Esophagus muscularis mucosa (tissue), 4 donors: ENCODE measurements at regions not wholly inside any gene's neighbourhood (a gene's known extent, or its start where the extent isn't known, plus 50 kb on each side); places are given as distances from the start of the nearest gene placed in this dataset.

Experiments
- DNase-seq: peaks from one replicate; pipeline ENCODE4 v3.0.0-alpha.2; 2017; ENCODE audit errors: extremely low spot score
- H3K27ac ChIP-seq, 4 donors: fragments of 200-600 bp; sonication (generic); replicated peaks in 1 of 4; 1 replicate in 3 of 4; 2 replicates in 1 of 4; pipeline ENCODE4 v1.5.1; 2016 to 2019; ENCODE audit warnings: mild to moderate bottlenecking in 1 of 4
- H3K27me3 ChIP-seq, 4 donors: fragments of 200-600 bp; sonication (generic); one replicate each; pipeline versions ENCODE4 v1.5.1 to v1.6.0; 2016 to 2019
- H3K36me3 ChIP-seq, 4 donors: fragments of 200-600 bp; sonication (generic); one replicate each; pipeline ENCODE4 v1.5.1; 2016 to 2019
- H3K4me1 ChIP-seq, 4 donors: fragments of 200-600 bp; sonication (generic); one replicate each; pipeline ENCODE4 v1.5.1; 2016 to 2019
- H3K4me3 ChIP-seq, 4 donors: fragments of 200-600 bp; sonication (generic); 1 replicate in 2 of 4; 2 replicates in 2 of 4; pipeline ENCODE4 v1.5.1; 2016 to 2019; ENCODE audit warnings: mild to moderate bottlenecking in 4 of 4, moderate library complexity in 1 of 4
- H3K9me3 ChIP-seq, 4 donors: fragments of 200-600 bp; sonication (generic); 1 replicate in 3 of 4; 2 replicates in 1 of 4; pipeline ENCODE4 v1.5.1; 2016 to 2019
- EP300 ChIP-seq: sonication (generic); formaldehyde crosslinking; IDR thresholded peaks from one replicate; pipeline ENCODE4 v1.6.1; 2017; ENCODE audit warnings: antibody characterized with exemption
- POLR2A ChIP-seq: fragments of 450-650 bp; IDR thresholded peaks from one replicate; pipeline ENCODE4 v1.6.1; 2017; ENCODE audit warnings: antibody characterized with exemption, moderate library complexity, mild to moderate bottlenecking, low read depth
- POLR2AphosphoS5 ChIP-seq, 2 donors: sonication (generic); formaldehyde crosslinking; IDR thresholded peaks; one replicate each; pipeline ENCODE4 v1.6.1; 2017; ENCODE audit warnings: antibody characterized with exemption in 2 of 2
- WGBS: methylation state at CpG from one replicate; pipeline ENCODE4 v1.1.5; 2018; 5-methylcytosine and 5-hydroxymethylcytosine counted together
- intact Hi-C: fragments of 100-400 bp; cut with DNase I; formaldehyde crosslinking; loops from one replicate; pipeline ENCODE4 v1.15.1; 2023
- TF ChIP-seq, protein P1 (sequence below), 3 experiments: fragments of 200-600 bp in 2 of 3; fragments of 450-650 bp in 1 of 3; sonication (generic) in 2 of 3; IDR thresholded peaks; one replicate each; pipeline ENCODE4 v1.5.1; 2017 to 2019; ENCODE audit warnings: antibody characterized with exemption in 3 of 3, mild to moderate bottlenecking in 2 of 3, moderate library complexity in 1 of 3

DNA sequence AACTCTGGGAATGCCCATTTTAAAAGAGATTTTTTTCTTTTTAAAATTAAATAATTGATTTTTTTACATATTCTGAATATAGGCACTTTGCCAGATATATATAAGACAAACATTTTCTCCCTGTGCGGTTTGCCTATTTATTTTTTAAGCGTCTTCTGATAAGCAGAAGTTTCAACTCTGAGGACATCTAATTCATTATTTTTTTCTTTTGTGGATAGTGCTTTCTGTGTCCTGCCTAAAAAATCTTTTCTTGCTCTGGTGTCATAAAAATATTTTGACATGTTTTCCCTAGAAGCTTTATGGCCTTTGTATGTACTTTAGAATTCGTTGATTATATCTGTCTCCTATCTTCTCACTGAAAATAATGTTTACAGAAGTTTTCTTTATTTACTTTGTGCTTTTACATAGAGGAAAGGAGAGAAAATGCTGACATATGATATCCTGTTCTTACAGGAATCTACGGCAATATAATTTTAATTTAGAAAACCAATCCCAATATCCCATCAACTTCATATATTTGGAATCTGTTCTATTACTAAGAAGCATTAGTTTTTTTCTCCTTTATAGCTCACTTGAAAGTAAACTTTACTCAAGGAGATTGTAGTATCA, 111.9 kb upstream of the EFNA5 start:
- TF ChIP-seq, protein P1, sequence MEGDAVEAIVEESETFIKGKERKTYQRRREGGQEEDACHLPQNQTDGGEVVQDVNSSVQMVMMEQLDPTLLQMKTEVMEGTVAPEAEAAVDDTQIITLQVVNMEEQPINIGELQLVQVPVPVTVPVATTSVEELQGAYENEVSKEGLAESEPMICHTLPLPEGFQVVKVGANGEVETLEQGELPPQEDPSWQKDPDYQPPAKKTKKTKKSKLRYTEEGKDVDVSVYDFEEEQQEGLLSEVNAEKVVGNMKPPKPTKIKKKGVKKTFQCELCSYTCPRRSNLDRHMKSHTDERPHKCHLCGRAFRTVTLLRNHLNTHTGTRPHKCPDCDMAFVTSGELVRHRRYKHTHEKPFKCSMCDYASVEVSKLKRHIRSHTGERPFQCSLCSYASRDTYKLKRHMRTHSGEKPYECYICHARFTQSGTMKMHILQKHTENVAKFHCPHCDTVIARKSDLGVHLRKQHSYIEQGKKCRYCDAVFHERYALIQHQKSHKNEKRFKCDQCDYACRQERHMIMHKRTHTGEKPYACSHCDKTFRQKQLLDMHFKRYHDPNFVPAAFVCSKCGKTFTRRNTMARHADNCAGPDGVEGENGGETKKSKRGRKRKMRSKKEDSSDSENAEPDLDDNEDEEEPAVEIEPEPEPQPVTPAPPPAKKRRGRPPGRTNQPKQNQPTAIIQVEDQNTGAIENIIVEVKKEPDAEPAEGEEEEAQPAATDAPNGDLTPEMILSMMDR (IDR thresholded peaks at IDR 0.05) = no peak
- TF ChIP-seq EP300 (no peak), POLR2A (no peak), POLR2AphosphoS5 (IDR thresholded peaks at IDR 0.05) (no peak)
- H3K4me1 ChIP-seq = no peaks in the 10 kb centered on the region
- WGBS = 53% methylated on average over 4 of the region's 4 CpGs
- no peak overlapping the region for H3K27ac ChIP-seq
- DNase-seq = no peak
- no peak overlapping the region for H3K4me3 ChIP-seq
- intact Hi-C loops = no loop called here
- peaks cover 0 to 7% (median 2%) of the 10 kb centered on the region in 4 donors for H3K9me3 ChIP-seq
- no peaks in the 10 kb centered on the region for H3K36me3 ChIP-seq
- H3K27me3 ChIP-seq = no peaks in the 10 kb centered on the region

DNA sequence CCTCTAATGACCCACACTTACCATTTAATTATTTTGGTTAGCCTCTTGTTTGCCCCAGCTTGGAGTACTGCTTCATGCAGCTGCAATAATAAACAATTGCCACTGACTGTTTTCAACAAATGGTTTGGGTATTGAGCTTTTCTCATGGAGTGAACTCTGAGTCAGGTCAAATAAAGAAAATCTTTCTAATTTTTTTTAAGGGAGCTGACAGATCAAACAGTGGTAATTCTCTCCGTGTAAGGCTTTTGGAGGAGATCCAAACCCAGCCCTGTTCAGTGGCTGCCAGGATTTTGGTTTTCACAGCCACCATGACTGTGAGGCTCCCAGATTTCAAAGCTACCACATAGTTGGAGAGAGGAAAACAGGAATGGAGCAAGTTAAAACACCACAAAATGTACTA, 110.7 kb upstream of the EFNA5 start:
- Histone ChIP-seq H3K36me3 (no peaks in the 10 kb centered on the region), H3K27ac (no peak overlapping the region), H3K4me1 (no peaks in the 10 kb centered on the region), H3K9me3 (peaks cover 0 to 7% (median 2%) of the 10 kb centered on the region in 4 donors), H3K4me3 (no peak overlapping the region), H3K27me3 (no peaks in the 10 kb centered on the region)
- intact Hi-C loops = no loop called here
- WGBS = 26% methylated on average over 1 of the region's 1 CpG
- no peak for DNase-seq
- TF ChIP-seq, protein P1 (IDR thresholded peaks at IDR 0.05) = no peak
- TF ChIP-seq POLR2A = no peak

DNA sequence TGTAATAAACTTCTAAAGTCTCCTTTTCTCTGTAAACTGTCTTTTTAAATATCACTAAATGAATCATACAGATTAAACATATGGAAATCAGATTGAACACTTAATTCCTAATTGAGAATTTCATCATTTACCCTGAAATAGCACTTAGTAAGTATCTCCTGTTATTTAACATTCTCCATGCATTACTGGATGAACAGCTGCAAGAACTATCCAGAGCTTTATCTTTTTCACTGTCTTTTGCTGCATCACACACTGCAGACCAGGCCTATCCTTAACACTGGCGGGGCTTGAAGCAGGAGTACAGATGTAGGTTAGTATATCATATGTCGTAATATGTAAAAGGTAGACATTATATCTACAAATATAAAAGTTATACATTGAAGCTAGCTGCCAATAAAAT, 108.7 kb upstream of the EFNA5 start:
- WGBS = 85% methylated on average over 2 of the region's 2 CpGs
- peaks cover 0 to 7% (median 2%) of the 10 kb centered on the region in 4 donors for H3K9me3 ChIP-seq

DNA sequence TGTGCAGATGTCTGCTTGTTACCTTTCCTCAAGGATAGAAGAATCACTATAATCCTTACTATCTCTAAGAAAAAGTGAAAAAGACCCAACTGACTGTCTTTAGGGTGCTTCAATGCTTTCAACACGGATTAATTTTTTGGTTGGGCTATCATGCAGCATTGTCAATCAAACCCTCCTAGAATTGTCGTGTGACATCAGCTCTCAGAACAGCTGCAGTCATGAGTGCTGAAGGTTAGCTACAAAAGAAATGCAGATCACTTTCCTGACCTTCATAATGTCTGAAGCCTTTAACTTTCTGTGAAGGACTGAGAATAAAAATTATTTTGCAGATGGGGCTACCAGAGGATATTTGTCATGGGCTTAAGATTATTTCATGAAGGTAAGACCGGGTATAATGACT, 107.9 kb upstream of the EFNA5 start:
- intact Hi-C loops = no loop called here
- H3K4me1 ChIP-seq = no peaks in the 10 kb centered on the region
- no peak for DNase-seq
- no peaks in the 10 kb centered on the region for H3K27me3 ChIP-seq
- no peak for TF ChIP-seq POLR2AphosphoS5 (IDR thresholded peaks at IDR 0.05)
- TF ChIP-seq, protein P1 (IDR thresholded peaks at IDR 0.05) = no peak
- TF ChIP-seq POLR2A = no peak
- no peak for TF ChIP-seq EP300
- H3K36me3 ChIP-seq = no peaks in the 10 kb centered on the region
- WGBS = 84% methylated on average over 3 of the region's 3 CpGs
- H3K27ac ChIP-seq = no peak overlapping the region
- peaks cover 0 to 7% (median 2%) of the 10 kb centered on the region in 4 donors for H3K9me3 ChIP-seq
- no peak overlapping the region for H3K4me3 ChIP-seq

More for the DNA sequence above, 108.7 kb upstream of the EFNA5 start:
- H3K27ac ChIP-seq = no peak overlapping the region
- TF ChIP-seq EP300 = no peak
- TF ChIP-seq POLR2A = no peak
- TF ChIP-seq, protein P1 (IDR thresholded peaks at IDR 0.05) = no peak
- TF ChIP-seq POLR2AphosphoS5 (IDR thresholded peaks at IDR 0.05) = no peak
- no peaks in the 10 kb centered on the region for H3K4me1 ChIP-seq
- DNase-seq = no peak
- intact Hi-C loops = no loop called here
- H3K4me3 ChIP-seq = no peak overlapping the region
- H3K27me3 ChIP-seq = no peaks in the 10 kb centered on the region
- H3K36me3 ChIP-seq = no peaks in the 10 kb centered on the region
